GM23338 (cell line): ENCODE measurements at regions not wholly inside any gene's neighbourhood (a gene's known extent, or its start where the extent isn't known, plus 50 kb on each side); places are given as distances from the start of the nearest gene placed in this dataset.

ENCODE experiments used
- ATAC-seq: fragments of 200-7000 bp; cut with Tn5 transposase; 3 replicates; pipeline ENCODE4 v1.9.1; 2020
- DNase-seq: peaks from one replicate; pipeline ENCODE4 v3.0.0-alpha.2; 2015; ENCODE audit warnings: low spot score
- H2AFZ ChIP-seq: fragments of 200-600 bp; sonication (generic); 2 replicates; pipeline ENCODE4 v1.8.0; 2016; ENCODE audit warnings: antibody characterized with exemption, mild to moderate bottlenecking, moderate library complexity
- H3F3A ChIP-seq: fragments of 200-600 bp; sonication (generic); replicated peaks from 2 replicates; pipeline ENCODE4 v1.8.0; 2017; ENCODE audit warnings: antibody characterized with exemption, mixed run types, low read depth
- H3K27ac ChIP-seq: fragments of 200-600 bp; sonication (generic); 2 replicates; pipeline ENCODE4 v1.6.1; 2016; ENCODE audit warnings: low read depth
- H3K27me3 ChIP-seq: fragments of 200-600 bp; sonication (generic); 2 replicates; pipeline ENCODE4 v1.8.0; 2016; ENCODE audit warnings: mild to moderate bottlenecking, mixed run types, moderate library complexity; ENCODE audit not compliant: insufficient read depth
- H3K36me3 ChIP-seq: fragments of 200-600 bp; sonication (generic); 2 replicates; pipeline ENCODE4 v1.8.0; 2016; ENCODE audit warnings: mild to moderate bottlenecking; ENCODE audit not compliant: insufficient read depth
- H3K4me1 ChIP-seq: fragments of 200-600 bp; sonication (generic); 2 replicates; pipeline ENCODE4 v1.8.0; 2016; ENCODE audit warnings: mild to moderate bottlenecking, moderate library complexity; ENCODE audit not compliant: insufficient read depth
- H3K4me2 ChIP-seq: fragments of 200-600 bp; sonication (generic); 2 replicates; pipeline ENCODE4 v1.7.1; 2017; ENCODE audit warnings: mixed run types
- H3K4me3 ChIP-seq: fragments of 200-600 bp; sonication (generic); 2 replicates; pipeline ENCODE4 v1.6.1; 2016; ENCODE audit warnings: mixed run types
- H3K79me2 ChIP-seq: fragments of 200-600 bp; sonication (generic); replicated peaks from 2 replicates; pipeline ENCODE4 v1.8.0; 2017; ENCODE audit warnings: mild to moderate bottlenecking; ENCODE audit not compliant: insufficient read depth
- H3K9me2 ChIP-seq: fragments of 200-600 bp; sonication (generic); 2 replicates; pipeline ENCODE4 v1.8.0; 2017; ENCODE audit not compliant: insufficient read depth
- H4K20me1 ChIP-seq: fragments of 200-600 bp; sonication (generic); replicated peaks from 2 replicates; pipeline ENCODE4 v1.8.0; 2017; ENCODE audit warnings: mild to moderate bottlenecking; ENCODE audit not compliant: insufficient read depth
- H3K27ac Mint-ChIP-seq: 2 replicates; pipeline ENCODE4 v1.8.0; 2020; ENCODE audit warnings: inconsistent platforms, mild to moderate bottlenecking, moderate library complexity, mixed read lengths
- H3K27me3 Mint-ChIP-seq: 3 replicates; pipeline ENCODE4 v1.8.0; 2022; ENCODE audit warnings: low read depth, mild to moderate bottlenecking, moderate library complexity, mixed read lengths, inconsistent platforms; ENCODE audit not compliant: insufficient read depth, poor library complexity
- H3K36me3 Mint-ChIP-seq: 3 replicates; pipeline ENCODE4 v1.8.0; 2021; ENCODE audit warnings: low read depth, mild to moderate bottlenecking, inconsistent platforms, moderate library complexity, mixed read lengths
- H3K4me1 Mint-ChIP-seq: 3 replicates; pipeline ENCODE4 v1.8.0; 2020; ENCODE audit warnings: mild to moderate bottlenecking, inconsistent platforms, mixed read lengths
- H3K4me3 Mint-ChIP-seq: 3 replicates; pipeline ENCODE4 v1.8.0; 2021; ENCODE audit warnings: moderate library complexity, mild to moderate bottlenecking, inconsistent platforms, mixed read lengths
- H3K9me3 Mint-ChIP-seq: 3 replicates; pipeline ENCODE4 v1.8.0; 2020; ENCODE audit warnings: moderate library complexity, mild to moderate bottlenecking, inconsistent platforms, mixed read lengths
- CREB1 ChIP-seq: fragments of 250-450 bp; sonication (Bioruptor Pico); IDR thresholded peaks from 2 replicates; pipeline ENCODE4 v1.5.0; 2020; ENCODE audit warnings: low read depth, mild to moderate bottlenecking, moderate library complexity
- ETS1 ChIP-seq: IDR thresholded peaks from 2 replicates; pipeline ENCODE4 v1.6.1; 2016; ENCODE audit warnings: antibody characterized with exemption
- EZH2 ChIP-seq: fragments of 200-600 bp; sonication (generic); IDR thresholded peaks from one replicate; pipeline ENCODE4 v1.8.0; 2017; ENCODE audit warnings: antibody characterized with exemption, mild to moderate bottlenecking, low read depth; ENCODE audit not compliant: unreplicated experiment
- EZH2phosphoT487 ChIP-seq: fragments of 200-600 bp; sonication (generic); IDR thresholded peaks from one replicate; pipeline ENCODE4 v1.8.1; 2018; ENCODE audit warnings: antibody characterized with exemption; ENCODE audit not compliant: unreplicated experiment
- JUNB ChIP-seq: IDR thresholded peaks from one replicate; pipeline ENCODE4 v1.6.1; 2016; ENCODE audit warnings: antibody characterized with exemption; ENCODE audit not compliant: unreplicated experiment
- NANOG ChIP-seq: IDR thresholded peaks from 2 replicates; pipeline ENCODE4 v1.6.1; 2016; ENCODE audit warnings: antibody characterized with exemption, borderline replicate concordance
- POLR2AphosphoS5 ChIP-seq: IDR thresholded peaks from 2 replicates; pipeline ENCODE4 v1.6.1; 2016; ENCODE audit warnings: antibody characterized with exemption, low read depth
- REST ChIP-seq: IDR thresholded peaks from one replicate; pipeline ENCODE4 v1.6.1; 2018; ENCODE audit warnings: antibody characterized with exemption; ENCODE audit not compliant: unreplicated experiment
- STAT1 ChIP-seq: IDR thresholded peaks from one replicate; pipeline ENCODE4 v1.6.1; 2016; ENCODE audit warnings: antibody characterized with exemption; ENCODE audit not compliant: unreplicated experiment
- ZNF114 ChIP-seq: fragments of 250-450 bp; sonication (Bioruptor Pico); IDR thresholded peaks from 2 replicates; pipeline ENCODE4 v1.5.0; 2020; ENCODE audit warnings: mild to moderate bottlenecking, moderate library complexity
- ZNF331 ChIP-seq: fragments of 250-450 bp; sonication (Bioruptor Pico); IDR thresholded peaks from 2 replicates; pipeline ENCODE4 v1.5.0; 2020; ENCODE audit warnings: low read depth, mild to moderate bottlenecking, moderate library complexity
- ZNF462 ChIP-seq: fragments of 250-450 bp; sonication (Bioruptor Pico); IDR thresholded peaks from 2 replicates; pipeline ENCODE4 v1.5.0; 2020; ENCODE audit warnings: mild to moderate bottlenecking, moderate library complexity
- TF ChIP-seq, protein P1 (sequence below), 2 experiments: fragments of 200-600 bp in 1 of 2; sonication (generic) in 1 of 2; conservative IDR thresholded peaks; 2 replicates each; pipeline versions ENCODE4 v1.5.1 to v1.6.1; 2016 to 2017; ENCODE audit warnings: antibody characterized with exemption in 2 of 2, low read depth in 2 of 2, mild to moderate bottlenecking in 2 of 2, moderate library complexity in 1 of 2

GRCh38 chr2:180621941-180622918, 358.2 kb upstream of the UBE2E3 start:
- Mint-ChIP-seq H3K27me3 (no peaks in the 10 kb centered on the region), H3K36me3 (no peaks in the 10 kb centered on the region), H3K4me1 (peaks cover 3% of the 10 kb centered on the region; the same call in 1 of the 3 replicates), H3K27ac (no peak overlapping the region), H3K4me3 (no peak overlapping the region), H3K9me3 (peaks cover 3% of the 10 kb centered on the region; the same call in 1 of the 3 replicates)
- Histone ChIP-seq H3K27me3 (no peaks in the 10 kb centered on the region), H3K36me3 (no peaks in the 10 kb centered on the region), H3K4me1 (no peaks in the 10 kb centered on the region), H3K79me2 (no peaks in the 10 kb centered on the region), H3K9me2 (0 out of 2 replicates have a peak, but pooled peaks cover 12% of the 10 kb centered on the region), H3K4me2 (no peak overlapping the region), H4K20me1 (no peaks in the 10 kb centered on the region), H3K27ac (no peak overlapping the region), H3F3A (no peaks in the 10 kb centered on the region), H3K4me3 (no peak overlapping the region), H2AFZ (no peak overlapping the region)
- ATAC-seq (no peak), DNase-seq (no peak)
- TF ChIP-seq EZH2: no peak
- no peak for TF ChIP-seq REST
- TF ChIP-seq STAT1: no peak
- no peak for TF ChIP-seq ZNF331 (CRISPR knock-in tag)
- no peak for TF ChIP-seq NANOG
- TF ChIP-seq, protein P1, sequence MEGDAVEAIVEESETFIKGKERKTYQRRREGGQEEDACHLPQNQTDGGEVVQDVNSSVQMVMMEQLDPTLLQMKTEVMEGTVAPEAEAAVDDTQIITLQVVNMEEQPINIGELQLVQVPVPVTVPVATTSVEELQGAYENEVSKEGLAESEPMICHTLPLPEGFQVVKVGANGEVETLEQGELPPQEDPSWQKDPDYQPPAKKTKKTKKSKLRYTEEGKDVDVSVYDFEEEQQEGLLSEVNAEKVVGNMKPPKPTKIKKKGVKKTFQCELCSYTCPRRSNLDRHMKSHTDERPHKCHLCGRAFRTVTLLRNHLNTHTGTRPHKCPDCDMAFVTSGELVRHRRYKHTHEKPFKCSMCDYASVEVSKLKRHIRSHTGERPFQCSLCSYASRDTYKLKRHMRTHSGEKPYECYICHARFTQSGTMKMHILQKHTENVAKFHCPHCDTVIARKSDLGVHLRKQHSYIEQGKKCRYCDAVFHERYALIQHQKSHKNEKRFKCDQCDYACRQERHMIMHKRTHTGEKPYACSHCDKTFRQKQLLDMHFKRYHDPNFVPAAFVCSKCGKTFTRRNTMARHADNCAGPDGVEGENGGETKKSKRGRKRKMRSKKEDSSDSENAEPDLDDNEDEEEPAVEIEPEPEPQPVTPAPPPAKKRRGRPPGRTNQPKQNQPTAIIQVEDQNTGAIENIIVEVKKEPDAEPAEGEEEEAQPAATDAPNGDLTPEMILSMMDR (conservative IDR thresholded peaks at IDR 0.05; ENCODE audit: low read depth in 2 of 2): no peak
- no peak for TF ChIP-seq JUNB
- TF ChIP-seq ZNF114 (CRISPR knock-in tag): no peak
- TF ChIP-seq EZH2phosphoT487: no peak
- no peak for TF ChIP-seq ETS1
- TF ChIP-seq CREB1 (CRISPR knock-in tag): no peak
- no peak for TF ChIP-seq ZNF462
- no peak for TF ChIP-seq POLR2AphosphoS5
